Esophagus squamous epithelium (tissue), 4 donors: ENCODE measurements at regions not wholly inside any gene's neighbourhood (a gene's known extent, or its start where the extent isn't known, plus 50 kb on each side); places are given as distances from the start of the nearest gene placed in this dataset.

Source experiments
- CTCF ChIP-seq, 6 experiments: fragments of 450-650 bp in 4 of 6; fragments of 200-600 bp in 2 of 6; sonication (generic) in 2 of 6; IDR thresholded peaks; one replicate each; pipeline ENCODE4 v1.5.1; 2016 to 2019; ENCODE audit warnings: antibody characterized with exemption in 6 of 6, mild to moderate bottlenecking in 4 of 6, moderate library complexity in 4 of 6
- POLR2A ChIP-seq, 4 donors: fragments of 450-650 bp; IDR thresholded peaks; one replicate each; pipeline ENCODE4 v1.6.1; 2017; ENCODE audit warnings: antibody characterized with exemption in 4 of 4, mild to moderate bottlenecking in 4 of 4, moderate library complexity in 3 of 4

- TF ChIP-seq CTCF (IDR thresholded peaks at IDR 0.05) (no peak), POLR2A (IDR thresholded peaks at IDR 0.05) (no peak)
Observed at GRCh38 chr15:62550106-62550505, 385.0 kb upstream of the C2CD4B start.
